NT2/D1 (cell line): ENCODE measurements at regions not wholly inside any gene's neighbourhood (a gene's known extent, or its start where the extent isn't known, plus 50 kb on each side); places are given as distances from the start of the nearest gene placed in this dataset.

ENCODE experiments used
- SUZ12 ChIP-seq: IDR thresholded peaks from 2 replicates; pipeline ENCODE4 v1.6.1; 2011; ENCODE audit not compliant: insufficient read length, insufficient read depth; ENCODE audit errors: extremely low read depth
- YY1 ChIP-seq: IDR thresholded peaks from 2 replicates; pipeline ENCODE4 v1.6.1; 2011; ENCODE audit not compliant: insufficient read length, insufficient read depth
- ZNF274 ChIP-seq: IDR thresholded peaks from 2 replicates; pipeline ENCODE4 v1.6.1; 2011; ENCODE audit warnings: mild to moderate bottlenecking, low read depth, low read length

GRCh38 chr10:80896959-80897358, 359.3 kb downstream of the SH2D4B start:
- TF ChIP-seq ZNF274 (no peak), SUZ12 (no peak), YY1 (no peak)
